GM18858 (cell line): ENCODE measurements at regions not wholly inside any gene's neighbourhood (a gene's known extent, or its start where the extent isn't known, plus 50 kb on each side); places are given as distances from the start of the nearest gene placed in this dataset.
"Not testable (repeated sequence)": the region's sequence is repeated elsewhere in the genome, so short reads cannot be mapped to it uniquely, and the experiment has no call there.

Source experiments
- ATAC-seq: cut with Tn5 transposase; IDR thresholded peaks from one replicate; pipeline ENCODE4 v1.9.1; 2021; ENCODE audit not compliant: unreplicated experiment

GRCh38 chr9:41839786-41840185, 289.4 kb downstream of the CNTNAP3B start:
- not testable (repeated sequence) for ATAC-seq

- ATAC-seq = not testable (repeated sequence)
These were observed 290.3 kb downstream of the CNTNAP3B start for GRCh38 chr9:41838953-41839352.

- not testable (repeated sequence) for ATAC-seq
These were observed 290.7 kb downstream of the CNTNAP3B start for GRCh38 chr9:41838562-41838851.

- ATAC-seq = not testable (repeated sequence)
These were observed 291.3 kb downstream of the CNTNAP3B start for GRCh38 chr9:41837684-41838561.

- not testable (repeated sequence) for ATAC-seq
These were observed 296.1 kb downstream of the CNTNAP3B start for GRCh38 chr9:41833108-41833507.

GRCh38 chr9:41824723-41825122, 304.5 kb downstream of the CNTNAP3B start:
- not testable (repeated sequence) for ATAC-seq

DNA sequence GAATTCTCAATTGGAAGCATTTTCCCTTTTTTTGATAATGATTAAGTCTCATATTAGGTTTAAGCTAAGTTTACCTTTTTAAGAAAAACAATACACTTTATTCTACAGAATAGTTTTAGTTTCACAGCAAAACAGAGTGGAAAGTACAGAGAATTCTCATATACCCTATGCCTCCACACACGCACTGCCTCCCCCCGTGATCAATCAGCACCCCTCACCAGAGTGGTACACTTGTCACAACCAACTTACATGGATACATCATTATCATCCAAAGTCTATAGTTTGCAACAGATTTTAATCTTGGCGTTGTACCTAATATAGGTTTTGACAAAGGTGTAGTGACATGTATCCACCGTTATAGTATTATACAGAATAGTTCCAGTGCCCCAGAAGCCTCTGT, 326.5 kb downstream of the CNTNAP3B start:
- not testable (repeated sequence) for ATAC-seq

DNA sequence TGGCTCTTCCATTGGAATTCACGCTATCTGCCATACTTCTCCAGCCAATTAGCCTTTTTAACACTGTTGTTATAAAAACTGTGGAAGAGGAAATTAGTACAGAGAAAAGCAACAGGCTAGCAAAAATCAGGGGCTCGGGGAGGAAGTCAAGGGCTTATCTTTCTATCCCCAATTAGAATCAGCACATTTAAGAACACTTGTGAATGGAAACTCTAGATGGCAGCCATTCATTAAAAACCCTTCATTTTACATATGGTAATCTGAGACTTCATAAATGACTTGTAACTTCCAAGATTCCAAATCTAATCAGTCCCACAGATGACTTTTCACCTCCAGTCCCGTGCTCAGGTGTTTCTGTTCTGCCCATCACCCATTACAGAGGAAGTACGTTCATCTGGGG, 330.5 kb downstream of the CNTNAP3B start:
- not testable (repeated sequence) for ATAC-seq

DNA sequence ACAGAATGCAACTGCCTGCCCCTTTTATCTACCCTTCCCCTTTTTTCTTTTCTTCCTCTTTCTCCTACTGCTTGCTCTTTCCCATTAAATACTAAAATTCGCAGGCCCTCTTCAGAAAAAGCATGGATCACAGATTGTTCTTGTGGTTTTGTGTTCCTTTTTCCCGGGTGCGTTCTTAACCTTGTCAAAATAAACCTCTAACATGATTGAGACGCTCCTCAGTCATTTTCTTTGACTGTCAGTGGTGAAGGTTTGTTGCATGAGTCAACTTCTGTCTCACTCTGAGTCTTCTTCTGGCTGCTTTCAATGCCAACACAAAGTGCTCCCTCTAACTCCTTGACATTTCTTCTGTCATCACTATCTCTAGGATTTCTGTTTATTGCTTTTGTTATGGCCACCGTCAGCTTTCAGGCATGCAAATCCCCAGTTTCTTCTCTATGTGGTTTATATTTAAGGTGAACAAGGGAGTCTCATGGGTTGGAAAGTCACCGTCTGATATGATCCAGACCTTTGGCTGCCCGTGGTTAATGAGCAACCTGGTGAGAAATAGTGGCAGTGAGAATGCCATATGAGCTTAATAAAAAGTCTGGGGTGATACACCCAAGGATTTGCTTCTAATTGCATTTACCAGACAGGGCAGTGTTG, 338.4 kb downstream of the CNTNAP3B start:
- not testable (repeated sequence) for ATAC-seq

- ATAC-seq = not testable (repeated sequence)
These were observed 339.2 kb downstream of the CNTNAP3B start for GRCh38 chr9:41790007-41790406.

DNA sequence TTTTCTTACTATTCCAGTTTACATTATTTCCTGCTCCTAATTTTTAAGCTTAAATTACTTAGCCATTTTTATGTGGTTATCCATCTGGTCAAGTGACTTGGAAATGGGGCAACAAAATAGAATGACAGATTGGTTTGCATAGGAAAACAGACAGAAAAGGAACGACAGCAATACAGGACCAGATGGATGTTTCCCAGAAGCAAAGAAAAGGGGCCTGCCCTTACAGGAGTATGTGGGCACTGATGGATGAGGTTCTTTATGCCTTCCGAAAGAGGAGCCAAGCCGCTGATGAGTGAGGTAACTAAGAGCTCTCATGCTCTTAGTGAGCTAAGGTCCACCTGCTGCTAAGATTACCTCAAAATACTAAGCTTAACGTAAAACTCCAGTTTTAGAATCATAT, 339.8 kb downstream of the CNTNAP3B start:
- not testable (repeated sequence) for ATAC-seq

- ATAC-seq = not testable (repeated sequence)
These were observed 341.3 kb downstream of the CNTNAP3B start for GRCh38 chr9:41787951-41788350.

- ATAC-seq = not testable (repeated sequence)
These were observed 342.0 kb downstream of the CNTNAP3B start for GRCh38 chr9:41787270-41787669.

- ATAC-seq = not testable (repeated sequence)
These were observed 345.2 kb downstream of the CNTNAP3B start for GRCh38 chr9:41784006-41784405.

GRCh38 chr9:41783070-41783810, 346.0 kb downstream of the CNTNAP3B start:
- not testable (repeated sequence) for ATAC-seq

GRCh38 chr9:41781899-41782298, 347.3 kb downstream of the CNTNAP3B start:
- ATAC-seq = not testable (repeated sequence)

DNA sequence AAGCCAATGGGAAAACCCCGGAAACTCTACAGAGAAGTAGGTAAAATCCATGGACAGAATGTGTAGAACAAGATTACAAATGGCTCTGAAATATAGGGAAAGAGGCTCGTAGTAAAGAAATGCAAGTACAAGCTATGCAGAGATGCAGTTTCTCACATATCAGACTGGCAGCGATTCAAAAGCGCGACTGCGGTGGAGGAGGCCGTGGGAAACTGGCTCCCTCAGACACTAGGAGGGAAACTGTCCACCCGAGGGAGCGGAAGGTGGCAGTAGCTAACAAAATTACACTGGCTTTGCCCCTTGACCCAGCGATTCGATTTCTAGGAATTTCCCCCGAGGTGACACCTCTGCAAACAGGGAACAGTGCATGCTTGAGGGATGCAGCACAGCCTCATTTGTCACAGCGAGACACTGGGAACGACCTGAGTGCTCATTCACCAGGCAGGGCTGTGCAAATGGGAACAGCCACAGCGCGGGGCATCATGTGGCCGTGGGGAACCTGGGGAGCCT, 349.3 kb downstream of the CNTNAP3B start:
- ATAC-seq = not testable (repeated sequence)

DNA sequence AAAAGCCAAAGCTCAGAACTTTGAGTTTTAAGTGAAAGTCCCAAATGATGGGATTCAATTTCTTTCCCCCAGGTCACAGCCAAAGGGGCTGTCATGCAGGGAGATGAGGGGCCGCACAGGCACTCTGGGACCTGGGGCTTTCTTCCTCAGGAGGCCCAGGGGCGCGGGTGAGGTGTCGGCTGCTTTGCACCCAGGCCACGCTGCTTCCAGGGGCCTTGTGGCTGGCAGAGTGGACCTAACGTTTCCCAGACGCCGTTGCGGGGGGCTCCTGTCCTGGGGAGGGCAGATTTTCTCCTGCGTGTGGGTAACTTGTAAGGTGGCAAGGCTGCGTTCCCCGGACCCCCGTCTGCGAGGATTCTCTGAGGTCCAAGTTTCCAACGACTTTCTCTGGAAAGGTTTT, 350.0 kb downstream of the CNTNAP3B start:
- ATAC-seq = not testable (repeated sequence)

- ATAC-seq = not testable (repeated sequence)
These were observed 350.6 kb downstream of the CNTNAP3B start for GRCh38 chr9:41778535-41779071.

- not testable (repeated sequence) for ATAC-seq
These were observed 351.7 kb downstream of the CNTNAP3B start for GRCh38 chr9:41777536-41777935.

GRCh38 chr9:41772541-41772940, 356.7 kb downstream of the CNTNAP3B start:
- not testable (repeated sequence) for ATAC-seq
